GM18517 (cell line): ENCODE measurements at regions not wholly inside any gene's neighbourhood (a gene's known extent, or its start where the extent isn't known, plus 50 kb on each side); places are given as distances from the start of the nearest gene placed in this dataset.
"Not testable (repeated sequence)": the region's sequence is repeated elsewhere in the genome, so short reads cannot be mapped to it uniquely, and the experiment has no call there.

ENCODE experiments used
- ATAC-seq: cut with Tn5 transposase; IDR thresholded peaks from one replicate; pipeline ENCODE4 v1.9.1; 2021; ENCODE audit warnings: mild to moderate bottlenecking, moderate library complexity; ENCODE audit not compliant: unreplicated experiment

DNA sequence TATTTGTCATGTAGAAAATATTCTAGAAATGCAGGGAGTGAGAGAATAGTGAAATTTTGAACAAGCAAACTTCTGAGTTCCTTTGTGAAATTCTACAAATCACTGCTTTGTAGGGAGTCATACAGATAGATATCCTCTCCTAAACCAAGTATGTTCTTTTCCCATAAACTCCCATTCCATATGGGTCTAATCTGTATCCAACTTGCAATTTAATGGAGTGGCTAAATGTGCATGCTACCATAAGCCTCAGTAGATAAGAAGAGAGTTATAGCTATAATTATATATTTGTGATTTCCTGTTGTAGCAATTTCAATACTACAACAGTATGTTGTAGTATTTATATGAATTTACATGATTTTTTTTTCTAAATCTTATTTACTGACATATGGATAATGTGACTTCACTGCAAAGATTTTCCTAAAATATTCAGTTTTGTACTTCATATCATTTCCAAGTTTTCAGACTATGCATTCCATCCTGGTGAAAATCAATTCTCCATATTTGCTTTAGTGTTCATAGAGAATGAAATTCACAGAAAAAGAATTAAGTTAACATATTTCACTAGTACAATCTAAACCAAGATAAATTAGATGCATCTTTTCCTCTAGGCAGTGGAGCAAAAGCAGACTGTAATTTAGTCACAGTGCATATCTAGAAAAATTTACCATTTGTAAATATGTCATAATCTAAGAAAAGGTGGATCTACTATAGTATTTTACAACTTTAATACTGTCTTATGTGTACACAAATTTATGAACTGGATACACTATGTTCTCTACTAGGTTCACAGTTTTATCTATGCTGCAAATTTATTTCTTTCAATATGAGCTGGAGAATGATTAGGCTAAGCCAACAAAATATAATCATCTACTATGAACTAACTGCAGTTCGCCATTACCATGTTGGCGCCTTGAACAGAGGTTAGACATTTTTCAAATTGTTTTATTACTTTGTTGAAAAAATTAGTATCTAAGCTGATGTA lies 372.9 kb upstream of the NDST3 start:
- no peak for ATAC-seq

DNA sequence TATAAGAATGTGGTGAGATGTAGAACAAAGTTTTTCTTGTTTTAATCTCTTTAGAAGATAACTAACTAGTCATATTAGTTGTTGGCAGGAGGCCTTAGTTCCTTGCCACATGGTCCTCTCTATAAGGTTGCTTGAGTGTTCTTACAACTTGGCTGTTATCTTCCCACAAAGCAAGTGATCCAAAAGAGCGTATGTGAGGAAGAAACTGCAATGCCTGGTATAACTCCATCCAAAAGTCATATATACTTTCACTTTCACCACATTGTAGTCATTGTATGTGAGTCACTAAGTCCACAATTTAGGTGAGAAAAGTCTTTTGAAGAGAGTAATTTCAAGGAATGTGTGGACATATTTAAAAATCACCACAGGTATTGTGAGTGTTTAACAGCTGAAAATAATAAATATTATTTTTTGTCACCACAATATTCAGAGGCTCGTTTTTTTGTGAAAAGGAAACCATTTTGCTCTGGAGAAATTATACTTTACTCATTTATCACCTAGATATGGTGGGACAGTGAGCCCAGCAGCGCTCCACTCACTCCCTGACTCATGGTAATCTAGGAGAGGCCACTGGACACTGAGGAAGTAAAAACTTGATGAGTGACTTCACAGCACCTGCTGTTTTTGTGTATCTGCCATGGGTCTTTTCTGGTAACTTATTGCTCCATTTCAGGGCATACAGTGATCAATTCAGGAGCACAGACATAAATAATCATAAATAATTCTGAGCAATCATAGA lies 369.4 kb upstream of the NDST3 start:
- no peak for ATAC-seq

DNA sequence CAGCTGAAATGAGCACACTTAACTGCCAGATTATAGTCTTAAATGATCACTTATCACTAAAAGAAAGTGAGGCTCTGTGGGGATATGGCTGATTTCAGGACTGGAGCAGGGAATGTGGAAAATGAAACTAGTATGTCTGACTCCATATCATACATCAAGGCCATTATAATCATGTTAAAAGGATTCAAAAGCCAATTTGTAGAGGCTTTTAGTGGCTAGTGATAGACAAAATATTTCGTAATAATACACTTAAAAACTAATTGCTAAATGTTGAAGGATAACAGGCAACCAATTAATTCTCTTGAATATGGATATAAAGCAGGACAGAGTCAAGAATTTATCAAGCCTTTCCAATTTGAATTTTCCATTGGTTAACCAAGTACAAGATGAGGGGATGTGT lies 358.1 kb upstream of the NDST3 start:
- no peak for ATAC-seq

DNA sequence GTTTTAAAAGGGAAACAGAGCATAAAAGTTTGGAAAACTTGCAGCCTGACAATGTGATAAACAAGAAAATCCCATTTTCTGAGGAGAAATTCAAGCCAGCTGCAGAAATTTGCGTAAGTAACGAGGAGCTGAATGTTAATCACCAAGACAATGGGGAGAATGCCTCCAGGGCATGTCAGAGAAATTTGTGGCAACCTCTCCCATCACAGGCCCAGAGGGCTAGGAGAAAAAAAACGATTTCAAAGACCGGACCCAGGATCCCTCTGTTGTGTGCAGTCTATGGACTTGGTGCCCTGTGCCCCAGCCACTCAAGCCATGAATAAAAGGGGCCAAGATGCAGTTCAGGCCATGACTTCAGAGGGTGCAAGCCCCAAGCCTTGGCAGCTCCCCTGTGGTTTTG lies 355.4 kb upstream of the NDST3 start:
- no peak for ATAC-seq

DNA sequence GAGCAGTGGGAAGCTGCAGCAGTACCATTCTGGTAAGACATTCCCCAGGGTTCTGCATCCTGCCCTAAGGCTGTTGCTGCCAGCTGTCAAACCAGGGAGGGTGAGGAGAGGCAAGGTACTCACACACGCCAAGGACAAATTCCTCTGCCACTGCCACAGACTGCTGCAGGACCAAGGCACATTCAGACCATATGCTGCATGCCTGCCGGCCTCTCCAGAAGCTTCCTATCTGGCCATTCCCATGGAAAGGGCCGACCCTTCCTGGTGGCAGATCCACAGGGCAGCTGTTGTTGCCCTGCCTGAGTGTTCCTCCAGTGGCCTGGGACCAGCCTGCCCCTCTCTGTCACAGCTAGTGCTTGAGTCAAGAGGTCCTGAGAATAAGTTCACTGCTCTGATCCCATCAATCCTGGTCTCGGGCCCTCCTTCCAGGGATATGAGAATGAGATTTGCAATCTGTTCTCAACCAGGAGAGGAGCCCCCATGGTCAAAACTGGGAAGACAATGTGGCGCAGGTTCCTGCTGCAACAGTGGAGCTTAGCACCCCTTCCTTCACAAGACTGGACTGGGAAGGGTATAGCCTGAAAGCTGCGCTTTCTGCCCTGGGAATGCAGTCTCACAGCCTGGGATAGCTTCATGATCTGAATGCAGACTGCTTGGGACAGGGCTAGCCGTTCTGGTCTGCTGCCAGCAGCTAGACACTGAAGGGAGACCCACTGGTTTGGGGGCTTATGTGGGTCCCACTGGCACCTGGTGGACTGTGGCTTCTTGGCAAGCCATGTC lies 342.5 kb upstream of the NDST3 start:
- no peak for ATAC-seq

DNA sequence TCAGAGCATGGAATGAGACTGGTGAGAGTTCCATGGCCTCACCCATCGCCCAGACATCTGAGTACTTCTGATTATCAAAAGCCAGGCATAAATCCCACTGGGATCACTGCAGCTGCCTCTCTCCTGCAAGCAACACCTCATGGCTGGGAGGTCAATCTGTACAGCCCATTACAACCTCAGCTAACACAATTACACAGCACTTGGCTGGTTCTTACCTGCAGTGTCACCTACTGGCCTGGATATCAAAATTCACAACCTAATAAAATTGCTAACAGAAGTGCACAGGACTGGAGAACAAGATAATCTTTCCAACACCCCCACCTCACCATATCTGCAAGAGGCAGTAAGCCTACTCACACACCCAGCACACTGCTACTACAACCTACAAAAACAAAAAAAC lies 341.7 kb upstream of the NDST3 start:
- ATAC-seq, result no peak

DNA sequence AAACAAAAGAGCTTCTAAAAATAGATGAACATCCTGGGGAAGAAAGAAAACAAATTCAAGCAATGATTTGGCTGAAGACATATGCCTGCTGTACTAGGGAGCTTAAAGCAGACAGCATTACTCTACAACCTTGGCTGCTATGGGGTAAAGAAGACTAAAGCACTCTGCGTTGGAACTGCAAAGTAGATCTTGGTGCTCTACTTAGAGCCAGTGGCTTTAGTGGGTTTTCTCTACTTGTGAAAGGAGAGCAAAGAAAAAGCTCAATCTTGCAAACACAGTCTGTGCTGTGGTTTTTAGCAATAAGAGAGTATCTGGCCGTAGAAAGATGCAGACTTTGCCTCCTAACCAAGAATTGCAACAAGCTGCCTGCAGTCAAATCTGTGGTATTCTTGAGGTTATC lies 334.7 kb upstream of the NDST3 start:
- ATAC-seq, result no peak

DNA sequence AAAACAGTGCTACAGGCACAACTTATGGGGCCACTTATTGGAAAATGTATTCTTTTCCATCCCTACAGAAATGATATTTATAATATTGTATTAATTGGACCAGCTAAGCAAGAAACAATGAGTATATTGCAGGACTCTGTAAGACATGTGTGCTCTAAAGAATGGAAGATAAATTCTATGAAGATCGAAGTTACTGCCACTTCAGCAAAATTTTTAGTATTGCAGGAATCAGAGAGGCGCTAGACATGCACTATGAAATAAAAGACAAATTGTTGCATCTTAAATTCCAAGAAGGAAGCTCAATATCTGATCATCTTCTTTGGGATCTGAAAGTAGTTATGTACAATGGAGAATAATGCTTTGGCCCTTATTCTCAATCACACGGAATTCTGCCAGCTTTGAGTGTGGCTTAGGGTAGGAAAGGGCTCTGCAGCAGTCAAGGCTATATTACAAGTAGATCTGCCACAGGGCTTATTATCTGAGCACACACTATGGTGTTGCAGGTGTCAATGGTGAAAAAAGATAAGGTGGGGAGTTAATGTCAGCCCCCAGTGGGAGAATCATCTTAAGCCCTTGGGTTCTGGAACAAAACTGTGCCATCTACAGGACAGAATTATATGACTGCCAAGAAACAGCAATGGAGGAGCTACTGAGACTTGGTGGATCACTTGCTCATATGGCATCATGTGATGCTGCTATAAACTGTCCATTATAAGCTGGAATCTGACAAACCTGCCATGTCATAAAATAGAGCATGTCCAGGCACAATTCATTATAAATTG lies 334.0 kb upstream of the NDST3 start:
- peak; percentile 66 for ATAC-seq

DNA sequence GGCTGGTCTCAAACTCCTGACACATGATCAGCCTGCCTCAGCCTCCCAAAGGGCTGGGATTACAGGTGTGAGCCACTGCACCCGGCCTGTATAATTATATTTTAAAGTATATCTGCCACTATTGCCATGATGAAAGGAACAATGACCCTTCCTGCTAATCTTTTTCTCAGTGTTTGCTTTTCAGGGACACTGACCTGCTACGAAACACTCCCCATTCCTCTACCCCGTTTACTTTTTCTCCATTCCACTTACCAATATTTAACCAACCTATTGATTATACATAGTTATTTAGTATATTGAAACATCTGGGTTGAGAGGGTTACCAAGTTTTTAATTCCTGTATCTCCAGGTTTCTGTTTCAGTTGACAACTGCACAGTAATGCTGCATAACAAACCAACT lies 331.9 kb upstream of the NDST3 start:
- no peak for ATAC-seq

DNA sequence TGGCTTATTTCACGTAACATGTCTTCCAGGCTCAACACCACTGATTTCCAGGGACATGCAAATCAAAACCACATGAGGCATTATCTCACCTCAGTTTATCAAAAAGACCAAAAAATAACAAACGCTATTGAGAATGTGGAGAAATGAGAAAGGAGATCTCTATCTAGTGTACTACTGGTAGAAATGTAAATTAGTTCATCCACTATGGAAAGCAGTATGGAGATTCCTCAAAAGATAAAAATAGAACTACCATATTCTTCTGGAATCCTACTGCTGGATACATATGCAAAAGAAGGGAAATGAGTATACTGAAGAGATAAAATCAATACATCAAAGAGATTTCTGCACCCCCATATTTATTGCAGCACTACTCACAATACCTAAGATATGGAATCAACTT lies 329.6 kb upstream of the NDST3 start:
- ATAC-seq, result no peak

DNA sequence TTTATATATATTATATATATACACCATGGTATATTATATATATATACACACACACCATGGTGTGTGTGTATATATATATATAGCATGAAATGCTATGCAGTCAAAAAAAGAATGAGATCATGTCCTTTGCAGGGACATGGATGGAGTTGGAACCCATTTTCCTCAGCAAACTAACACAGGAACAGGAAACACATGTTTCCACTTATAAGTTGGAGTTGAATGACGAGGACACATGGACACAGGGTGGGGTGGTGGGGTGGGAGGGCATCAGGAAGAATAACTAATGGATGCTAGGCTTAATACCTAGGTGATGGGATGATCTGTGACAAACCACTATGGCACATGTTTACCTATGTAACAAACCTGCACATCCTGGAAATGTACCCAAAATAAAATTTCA lies 293.6 kb upstream of the NDST3 start:
- ATAC-seq, result no peak

DNA sequence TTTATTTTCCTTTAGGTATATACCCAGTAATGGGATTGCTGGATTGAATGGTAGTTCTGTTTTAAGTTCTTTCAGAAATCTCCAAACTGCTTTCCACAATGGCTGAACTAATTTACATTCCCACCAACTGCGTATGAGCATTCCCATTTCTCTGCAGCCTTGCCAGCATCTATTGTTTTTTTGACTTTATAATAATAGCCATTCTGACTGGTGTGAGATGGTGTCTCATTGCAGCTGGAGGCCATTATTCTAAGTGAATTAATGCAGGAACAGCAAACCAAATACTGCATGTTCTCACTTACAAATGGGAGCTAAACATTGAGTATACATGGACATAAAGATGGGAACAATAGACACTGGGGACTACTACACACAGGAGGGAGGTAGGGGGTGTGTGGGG lies 288.9 kb upstream of the NDST3 start:
- not testable (repeated sequence) for ATAC-seq

DNA sequence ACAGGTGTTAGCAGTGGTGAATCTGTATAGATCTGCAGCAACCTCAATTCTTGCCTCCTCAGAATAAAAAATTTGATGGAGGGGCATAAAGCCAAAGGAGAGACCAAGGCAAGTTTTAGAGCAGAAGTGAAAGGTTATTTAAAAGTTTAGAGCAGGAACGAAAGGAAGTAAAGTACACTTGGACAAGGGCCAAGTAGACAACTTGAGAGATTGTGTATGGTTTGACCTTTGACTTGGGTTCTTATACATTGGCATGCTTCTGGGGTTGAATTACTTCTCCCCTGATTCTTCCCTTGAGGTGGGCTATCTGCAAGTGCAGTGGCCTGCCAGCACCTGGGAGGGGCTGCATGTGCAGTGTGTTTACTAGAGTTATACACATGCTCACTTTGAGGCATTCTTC lies 278.8 kb upstream of the NDST3 start:
- no peak for ATAC-seq

DNA sequence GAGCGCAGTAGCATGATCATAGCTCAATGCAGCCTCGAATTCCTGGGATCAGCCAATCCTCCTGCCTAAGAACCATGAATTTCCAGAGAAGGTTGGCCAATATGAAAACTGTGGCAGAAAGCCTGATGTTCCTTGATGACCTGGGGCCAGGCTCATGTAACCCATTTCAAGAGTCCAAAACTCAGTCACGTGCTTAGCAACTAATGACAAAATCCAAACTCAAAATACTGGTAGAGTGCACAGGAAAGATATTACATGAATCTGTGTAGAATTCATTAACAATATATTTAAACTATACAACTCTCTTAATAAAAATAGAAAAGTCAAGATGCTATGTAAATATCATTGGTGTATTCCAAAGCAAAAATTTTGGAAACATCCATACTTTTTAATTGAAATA lies 265.7 kb upstream of the NDST3 start:
- no peak for ATAC-seq

DNA sequence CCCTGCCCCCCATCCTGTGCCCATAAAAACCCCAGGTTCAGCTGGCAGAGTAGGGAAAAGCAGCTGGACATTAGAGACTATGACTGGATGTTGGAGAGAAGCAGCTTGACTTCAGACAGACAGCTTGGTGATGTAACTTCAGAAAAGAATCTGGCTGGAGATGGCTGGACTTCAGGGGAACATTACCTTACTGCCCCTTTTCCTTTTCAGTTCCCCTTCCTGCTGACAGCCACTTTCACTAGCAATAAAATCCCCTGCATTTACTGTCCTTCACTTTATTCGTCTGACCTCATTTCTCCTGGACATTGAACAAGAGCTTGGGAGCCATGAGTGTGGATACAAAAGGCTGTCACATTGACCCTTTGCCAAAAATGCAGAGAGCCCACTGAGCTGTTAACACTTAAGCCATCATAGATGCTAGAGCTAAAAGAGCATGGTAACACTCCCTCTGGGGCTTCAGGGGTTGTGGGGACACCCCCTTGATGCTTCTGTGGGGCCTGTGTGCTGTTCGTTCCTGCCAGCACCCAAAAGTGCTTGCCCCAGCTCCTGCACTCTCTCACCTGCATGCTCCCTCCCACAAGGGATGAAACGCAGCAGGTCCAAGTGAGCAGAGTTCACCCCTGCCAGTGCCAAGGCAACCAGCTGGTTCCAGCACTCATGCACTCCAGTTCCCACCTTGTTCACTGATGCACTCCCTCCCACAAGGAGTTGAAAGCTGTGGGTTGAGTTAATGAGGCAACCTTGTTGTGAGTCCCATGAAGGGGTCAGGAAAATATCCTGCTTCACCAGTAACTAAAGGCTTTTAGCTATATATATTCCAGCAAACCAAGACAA lies 263.8 kb upstream of the NDST3 start:
- no peak for ATAC-seq

DNA sequence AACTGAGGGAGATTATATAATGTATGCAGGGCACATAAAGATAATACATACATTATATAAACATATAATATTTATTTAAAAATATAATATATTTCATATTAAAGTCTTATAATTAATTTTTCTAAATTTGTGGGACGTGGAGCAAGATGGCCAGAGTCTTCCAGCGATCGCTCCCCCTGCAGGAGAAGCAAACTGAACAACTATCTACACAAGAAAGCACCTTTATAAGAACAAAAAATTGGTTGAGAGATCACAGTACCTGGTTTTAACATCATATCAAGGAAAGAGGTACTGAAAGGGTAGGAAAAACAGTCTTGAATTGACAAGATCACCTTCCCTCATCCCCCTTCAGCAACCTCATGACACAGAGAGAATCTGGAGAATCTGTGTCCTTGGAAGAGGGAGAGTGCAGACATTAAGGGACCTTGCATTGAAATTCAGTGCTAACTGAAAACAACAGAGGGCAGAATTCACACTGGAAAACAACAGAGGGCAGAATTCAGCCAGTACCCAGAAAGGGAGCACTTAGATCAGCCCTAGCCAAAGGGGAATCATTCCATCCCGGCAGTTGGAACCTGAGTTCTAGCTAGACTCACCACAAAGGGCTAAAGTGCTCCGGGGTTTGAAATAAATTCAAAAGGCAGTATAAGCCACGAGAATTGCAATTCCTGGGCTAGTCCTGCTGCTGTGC lies 262.5 kb upstream of the NDST3 start:
- ATAC-seq, result no peak

DNA sequence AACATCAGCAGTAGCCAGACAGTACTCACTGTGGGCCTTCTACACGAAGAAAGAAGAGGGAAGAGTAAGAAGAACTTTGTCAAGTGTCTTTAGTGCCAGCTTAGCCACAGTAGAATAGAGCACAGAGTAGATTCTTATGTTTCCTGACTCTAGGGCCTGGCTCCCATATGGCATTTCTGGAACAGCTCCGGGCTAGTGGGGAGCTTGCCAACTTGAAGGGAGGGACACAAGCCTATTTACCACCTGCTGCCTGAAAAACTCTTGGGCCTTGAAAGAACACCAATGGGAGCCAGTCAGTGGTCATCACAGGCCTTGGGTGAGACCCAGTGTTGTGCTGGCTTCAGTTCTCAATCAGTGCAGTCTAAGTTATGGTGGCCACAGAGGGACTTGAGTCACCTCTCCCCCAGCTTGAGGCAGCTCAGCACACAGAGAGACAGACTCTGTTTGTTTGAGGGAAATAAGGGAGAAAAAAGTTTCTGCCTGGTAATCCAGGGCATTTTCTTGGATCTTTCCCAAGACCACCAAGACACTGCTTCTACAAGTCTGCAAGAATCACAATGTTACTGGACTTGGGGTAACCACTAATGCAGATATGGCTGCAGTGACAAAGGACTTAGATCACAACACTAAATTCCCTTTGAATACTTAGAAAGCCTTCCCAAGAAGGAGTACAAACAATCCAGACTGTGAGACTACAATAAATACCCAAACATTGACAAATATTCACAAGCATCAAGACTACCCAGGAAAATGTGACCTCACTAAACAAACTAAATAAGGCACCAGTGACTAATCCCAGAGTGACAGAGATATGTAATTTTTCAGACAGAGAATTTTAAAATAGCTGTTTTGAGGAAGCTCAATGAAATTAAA lies 261.0 kb upstream of the NDST3 start:
- ATAC-seq, result no peak

DNA sequence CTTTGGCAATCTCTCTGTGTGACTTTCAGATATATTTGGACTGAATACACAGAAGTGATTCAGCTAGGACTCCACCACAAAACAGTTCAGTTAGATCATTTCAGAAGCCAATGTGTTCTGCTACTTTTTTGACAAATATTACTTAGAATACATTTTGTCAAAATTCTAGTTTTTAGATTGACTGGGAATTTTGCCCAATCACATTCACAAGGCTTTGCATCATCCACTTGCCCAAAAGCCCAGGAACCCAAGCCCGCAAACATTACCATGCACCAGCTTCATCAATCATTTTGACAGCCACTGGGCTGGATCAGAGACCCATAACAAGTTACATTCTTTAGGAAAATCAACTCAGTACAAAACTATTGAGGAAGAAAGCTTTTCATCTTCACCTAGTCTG lies 256.6 kb upstream of the NDST3 start:
- no peak for ATAC-seq
